Upper lobe of left lung (tissue), 4 donors: ENCODE measurements at regions not wholly inside any gene's neighbourhood (a gene's known extent, or its start where the extent isn't known, plus 50 kb on each side); places are given as distances from the start of the nearest gene placed in this dataset.

Experiments
- POLR2A ChIP-seq, 4 donors: fragments of 450-650 bp; IDR thresholded peaks; one replicate each; pipeline ENCODE4 v1.5.1; 2016 to 2017; ENCODE audit warnings: antibody characterized with exemption in 4 of 4, mild to moderate bottlenecking in 2 of 4
- TF ChIP-seq, protein P1 (sequence below), 6 experiments: fragments of 450-650 bp in 4 of 6; fragments of 200-600 bp in 2 of 6; sonication (generic) in 2 of 6; IDR thresholded peaks; one replicate each; pipeline ENCODE4 v1.5.1; 2016 to 2019; ENCODE audit warnings: antibody characterized with exemption in 6 of 6

DNA sequence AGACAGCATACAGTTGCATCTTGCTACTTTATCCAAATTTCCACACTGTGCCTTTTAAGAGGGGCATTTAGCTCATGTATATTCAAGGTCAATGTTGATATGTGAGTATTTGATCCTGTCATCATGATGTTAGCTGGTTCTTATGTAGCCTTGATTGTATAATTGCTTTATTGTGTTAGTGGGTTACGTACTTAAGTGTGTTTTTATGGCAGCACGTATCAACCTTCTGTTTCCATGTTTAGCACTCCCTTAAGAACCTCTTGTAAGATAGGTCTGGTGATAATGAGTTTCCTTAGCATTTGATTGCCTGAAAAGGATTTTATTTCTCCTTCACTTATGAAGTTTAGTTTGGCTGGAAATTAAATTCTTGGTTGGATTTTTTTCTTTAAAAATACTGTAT lies 445.2 kb downstream of the NAV3 start:
- TF ChIP-seq POLR2A (IDR thresholded peaks at IDR 0.05) = no peak
- TF ChIP-seq, protein P1, sequence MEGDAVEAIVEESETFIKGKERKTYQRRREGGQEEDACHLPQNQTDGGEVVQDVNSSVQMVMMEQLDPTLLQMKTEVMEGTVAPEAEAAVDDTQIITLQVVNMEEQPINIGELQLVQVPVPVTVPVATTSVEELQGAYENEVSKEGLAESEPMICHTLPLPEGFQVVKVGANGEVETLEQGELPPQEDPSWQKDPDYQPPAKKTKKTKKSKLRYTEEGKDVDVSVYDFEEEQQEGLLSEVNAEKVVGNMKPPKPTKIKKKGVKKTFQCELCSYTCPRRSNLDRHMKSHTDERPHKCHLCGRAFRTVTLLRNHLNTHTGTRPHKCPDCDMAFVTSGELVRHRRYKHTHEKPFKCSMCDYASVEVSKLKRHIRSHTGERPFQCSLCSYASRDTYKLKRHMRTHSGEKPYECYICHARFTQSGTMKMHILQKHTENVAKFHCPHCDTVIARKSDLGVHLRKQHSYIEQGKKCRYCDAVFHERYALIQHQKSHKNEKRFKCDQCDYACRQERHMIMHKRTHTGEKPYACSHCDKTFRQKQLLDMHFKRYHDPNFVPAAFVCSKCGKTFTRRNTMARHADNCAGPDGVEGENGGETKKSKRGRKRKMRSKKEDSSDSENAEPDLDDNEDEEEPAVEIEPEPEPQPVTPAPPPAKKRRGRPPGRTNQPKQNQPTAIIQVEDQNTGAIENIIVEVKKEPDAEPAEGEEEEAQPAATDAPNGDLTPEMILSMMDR (IDR thresholded peaks at IDR 0.05) = no peak
